ENCODE measurements at regions not wholly inside any gene's neighbourhood (a gene's known extent, or its start where the extent isn't known, plus 50 kb on each side); places are given as distances from the start of the nearest gene placed in this dataset.

DNA sequence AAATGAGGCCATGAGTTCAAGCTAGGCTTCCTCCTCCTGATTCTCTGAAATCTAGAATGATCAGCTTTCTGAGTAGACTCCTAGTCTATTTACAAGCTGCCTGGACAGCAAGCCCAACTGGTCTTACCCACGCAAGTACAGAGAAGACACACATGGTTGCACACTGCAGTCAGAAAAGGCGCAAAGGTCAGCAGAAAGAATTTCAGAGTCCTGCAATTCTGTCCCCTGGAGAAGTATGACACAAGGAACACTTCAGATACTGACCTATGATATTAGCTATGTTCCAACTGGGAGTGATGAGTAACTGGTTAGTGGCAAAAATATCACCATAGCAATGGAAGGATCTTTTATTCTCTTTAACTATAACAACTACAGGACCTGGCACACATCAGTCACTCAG lies 336.1 kb upstream of the PKDCC start (continued):
- TF ChIP-seq ELK1 (IDR thresholded peaks at IDR 0.05; ENCODE audit: low read depth, low read length) (no peak), BACH1 (IDR thresholded peaks at IDR 0.05; ENCODE audit: borderline replicate concordance) (no peak), CBX3 (IDR thresholded peaks at IDR 0.05; ENCODE audit: borderline replicate concordance, low read depth) (no peak), SMAD1 (IDR thresholded peaks at IDR 0.05; ENCODE audit: low read depth, partially characterized antibody) (no peak), RB1 (IDR thresholded peaks at IDR 0.05; ENCODE audit: borderline replicate concordance) (no peak)
- TF ChIP-seq, protein P1, sequence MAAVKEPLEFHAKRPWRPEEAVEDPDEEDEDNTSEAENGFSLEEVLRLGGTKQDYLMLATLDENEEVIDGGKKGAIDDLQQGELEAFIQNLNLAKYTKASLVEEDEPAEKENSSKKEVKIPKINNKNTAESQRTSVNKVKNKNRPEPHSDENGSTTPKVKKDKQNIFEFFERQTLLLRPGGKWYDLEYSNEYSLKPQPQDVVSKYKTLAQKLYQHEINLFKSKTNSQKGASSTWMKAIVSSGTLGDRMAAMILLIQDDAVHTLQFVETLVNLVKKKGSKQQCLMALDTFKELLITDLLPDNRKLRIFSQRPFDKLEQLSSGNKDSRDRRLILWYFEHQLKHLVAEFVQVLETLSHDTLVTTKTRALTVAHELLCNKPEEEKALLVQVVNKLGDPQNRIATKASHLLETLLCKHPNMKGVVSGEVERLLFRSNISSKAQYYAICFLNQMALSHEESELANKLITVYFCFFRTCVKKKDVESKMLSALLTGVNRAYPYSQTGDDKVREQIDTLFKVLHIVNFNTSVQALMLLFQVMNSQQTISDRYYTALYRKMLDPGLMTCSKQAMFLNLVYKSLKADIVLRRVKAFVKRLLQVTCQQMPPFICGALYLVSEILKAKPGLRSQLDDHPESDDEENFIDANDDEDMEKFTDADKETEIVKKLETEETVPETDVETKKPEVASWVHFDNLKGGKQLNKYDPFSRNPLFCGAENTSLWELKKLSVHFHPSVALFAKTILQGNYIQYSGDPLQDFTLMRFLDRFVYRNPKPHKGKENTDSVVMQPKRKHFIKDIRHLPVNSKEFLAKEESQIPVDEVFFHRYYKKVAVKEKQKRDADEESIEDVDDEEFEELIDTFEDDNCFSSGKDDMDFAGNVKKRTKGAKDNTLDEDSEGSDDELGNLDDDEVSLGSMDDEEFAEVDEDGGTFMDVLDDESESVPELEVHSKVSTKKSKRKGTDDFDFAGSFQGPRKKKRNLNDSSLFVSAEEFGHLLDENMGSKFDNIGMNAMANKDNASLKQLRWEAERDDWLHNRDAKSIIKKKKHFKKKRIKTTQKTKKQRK (IDR thresholded peaks at IDR 0.05; ENCODE audit: low read depth, low read length), result no peak
- TF ChIP-seq, protein P2, sequence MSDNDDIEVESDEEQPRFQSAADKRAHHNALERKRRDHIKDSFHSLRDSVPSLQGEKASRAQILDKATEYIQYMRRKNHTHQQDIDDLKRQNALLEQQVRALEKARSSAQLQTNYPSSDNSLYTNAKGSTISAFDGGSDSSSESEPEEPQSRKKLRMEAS (IDR thresholded peaks at IDR 0.05; ENCODE audit: low read depth, low read length), result no peak

GRCh38 chr2:41716497-41716896 lies 331.3 kb upstream of the PKDCC start:
- ChIA-PET RAD21 (ENCODE audit: unreplicated experiment) (no interaction called here), POLR2A (no interaction called here), CTCF (no interaction called here), SMC1A (ENCODE audit: uncharacterized antibody, unreplicated experiment) (interaction anchor here (1.5 kb wide), 1 partner anchor 18 kb away, joined by 4 read pairs; no protein-coding TSS in a partner anchor)
- Histone ChIP-seq H3K36me3 (ENCODE audit: control insufficient read depth in 2 of 2, insufficient read depth in 2 of 2, low read length in 1 of 2) (no peaks in the 10 kb centered on the region), H4K20me1 (ENCODE audit: control insufficient read depth, insufficient read depth) (no peaks in the 10 kb centered on the region), H3K9ac (ENCODE audit: control insufficient read depth, insufficient read depth, low read length) (no peak overlapping the region), H3K4me2 (ENCODE audit: control insufficient read depth, insufficient read depth) (no peak overlapping the region), H3K4me1 (ENCODE audit: control insufficient read depth, insufficient read depth, low read length) (0 out of 2 replicates have a peak, but pooled peaks cover 9% of the 10 kb centered on the region), H3K79me2 (ENCODE audit: control insufficient read depth, insufficient read depth, low read length) (no peaks in the 10 kb centered on the region), H3K9me3 (replicated peaks; ENCODE audit: control insufficient read depth, insufficient read depth, low read length) (no peaks in the 10 kb centered on the region), H3K4me3 (no peak overlapping the region), H3K27ac (ENCODE audit: control insufficient read depth, insufficient read depth) (no peak overlapping the region), H3K27me3 (replicated peaks in 1 of 2; ENCODE audit: control insufficient read depth in 2 of 2, insufficient read depth in 2 of 2, low read length in 1 of 2) (no peaks in the 10 kb centered on the region), H2AFZ (ENCODE audit: control insufficient read depth, low read depth, low read length) (no peak overlapping the region; the same call in 1 of the 2 replicates)
- ATAC-seq, result no peak
- intact Hi-C loops (cut with micrococcal nuclease; ENCODE audit: unreplicated experiment) (no loop called here), in situ Hi-C loops (cut with MboI) (no loop called here)
- 88% methylated on average over 5 of the region's 5 CpGs for whole genome bisulfite sequencing (ENCODE audit: insufficient coverage, insufficient replicate concordance, low lambda C conversion rate, missing lambda C conversion rate)
- no TSS peak for BruUV-seq (replicated peaks)
- no peak for DNase-seq (ENCODE audit: low read depth, low spot score)
- FAIRE-seq, result no peak
- no peak for TF ChIP-seq NR2C1 (IDR thresholded peaks at IDR 0.05)
- no peak for TF ChIP-seq FOXM1 (IDR thresholded peaks at IDR 0.05; ENCODE audit: low read depth, low read length)
- TF ChIP-seq PBX3 (IDR thresholded peaks at IDR 0.05; ENCODE audit: insufficient replicate concordance, low read depth, low read length), result no peak
- no peak for TF ChIP-seq HDGF (IDR thresholded peaks at IDR 0.05)
- no peak for TF ChIP-seq POU2F2 (IDR thresholded peaks at IDR 0.05; ENCODE audit: borderline replicate concordance, low read depth, low read length)
- TF ChIP-seq, protein P3, sequence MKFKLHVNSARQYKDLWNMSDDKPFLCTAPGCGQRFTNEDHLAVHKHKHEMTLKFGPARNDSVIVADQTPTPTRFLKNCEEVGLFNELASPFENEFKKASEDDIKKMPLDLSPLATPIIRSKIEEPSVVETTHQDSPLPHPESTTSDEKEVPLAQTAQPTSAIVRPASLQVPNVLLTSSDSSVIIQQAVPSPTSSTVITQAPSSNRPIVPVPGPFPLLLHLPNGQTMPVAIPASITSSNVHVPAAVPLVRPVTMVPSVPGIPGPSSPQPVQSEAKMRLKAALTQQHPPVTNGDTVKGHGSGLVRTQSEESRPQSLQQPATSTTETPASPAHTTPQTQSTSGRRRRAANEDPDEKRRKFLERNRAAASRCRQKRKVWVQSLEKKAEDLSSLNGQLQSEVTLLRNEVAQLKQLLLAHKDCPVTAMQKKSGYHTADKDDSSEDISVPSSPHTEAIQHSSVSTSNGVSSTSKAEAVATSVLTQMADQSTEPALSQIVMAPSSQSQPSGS (IDR thresholded peaks at IDR 0.05; ENCODE audit: low read length), result no peak
- no peak for TF ChIP-seq TARDBP (IDR thresholded peaks at IDR 0.05; ENCODE audit: borderline replicate concordance)
- TF ChIP-seq RAD51 (IDR thresholded peaks at IDR 0.05), result no peak
- no peak for TF ChIP-seq SUPT20H (IDR thresholded peaks at IDR 0.05; ENCODE audit: borderline replicate concordance, control insufficient read depth, low read depth, low read length)
- TF ChIP-seq STAT1 (conservative IDR thresholded peaks at IDR 0.05), result no peak
- no peak for TF ChIP-seq CHD4 (IDR thresholded peaks at IDR 0.05)

All from GM12878 (cell line).